ENCODE measurements at regions not wholly inside any gene's neighbourhood (a gene's known extent, or its start where the extent isn't known, plus 50 kb on each side); places are given as distances from the start of the nearest gene placed in this dataset.

DNA sequence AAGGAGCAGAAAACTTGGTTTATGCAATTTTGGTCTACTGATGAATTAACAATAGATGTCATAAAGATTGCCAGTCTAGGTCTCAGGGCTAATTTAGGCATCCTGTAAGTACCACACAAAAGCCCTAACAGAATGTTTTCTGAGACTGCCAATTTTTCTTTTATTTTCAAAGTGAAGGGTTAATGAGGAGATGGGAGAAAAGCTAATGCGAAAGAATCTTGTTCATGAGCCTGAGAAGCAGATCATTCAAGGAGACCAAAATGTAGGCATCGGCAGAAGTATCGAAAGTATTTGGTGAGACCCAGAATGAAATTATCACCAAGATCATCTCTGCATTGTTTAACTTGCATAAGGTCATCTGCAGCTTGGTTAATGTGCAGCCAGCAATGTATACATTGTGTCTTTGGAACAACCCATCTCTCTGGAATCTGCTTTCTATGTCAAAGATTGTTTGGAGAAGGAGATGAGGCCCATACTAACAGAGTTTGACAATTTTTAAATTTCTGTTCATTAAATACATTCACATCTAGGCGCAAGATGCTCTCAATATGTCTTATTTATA, 163.3 kb upstream of the GLI3 start:
- Histone ChIP-seq H3K9me3 (no peaks in the 10 kb centered on the region), H2AFZ (ENCODE audit: low read depth) (no peak overlapping the region), H3K9ac (no peak overlapping the region), H3K27ac (ENCODE audit: low read depth in 2 of 2, low read length in 1 of 2) (no peak overlapping the region), H3K9me2 (no peaks in the 10 kb centered on the region), H3K27me3 (ENCODE audit: insufficient read depth) (peaks cover 12% of the 10 kb centered on the region; the same call in 1 of the 2 replicates), H3K36me3 (replicated peaks in 1 of 2; ENCODE audit: control insufficient read depth in 1 of 2, insufficient read depth in 2 of 2, low read length in 1 of 2) (no peaks in the 10 kb centered on the region), H3K4me1 (ENCODE audit: control insufficient read depth in 1 of 2, insufficient read depth in 2 of 2, low read depth in 1 of 2, low read length in 1 of 2) (no peaks in the 10 kb centered on the region), H3K4me3 (ENCODE audit: low read depth in 2 of 2, low read length in 1 of 2) (no peak overlapping the region), H3K4me2 (no peak overlapping the region), H4K20me1 (ENCODE audit: insufficient read depth) (no peaks in the 10 kb centered on the region), H3K79me2 (ENCODE audit: insufficient read depth) (no peaks in the 10 kb centered on the region), H3F3A (replicated peaks; ENCODE audit: insufficient read depth) (no peaks in the 10 kb centered on the region)
- no peak for DNase-seq
- WGBS (ENCODE audit: low lambda C conversion rate), result 10% methylated on average over 4 of the region's 4 CpGs
- ChIA-PET POLR2A (no interaction called here), CTCF (no interaction called here)
- TF ChIP-seq MEF2A (IDR thresholded peaks at IDR 0.05; ENCODE audit: borderline replicate concordance, low read depth) (no peak), RAD21 (IDR thresholded peaks at IDR 0.05; ENCODE audit: low read length) (no peak), RCOR1 (IDR thresholded peaks at IDR 0.05; ENCODE audit: low read length) (no peak), YY1 (IDR thresholded peaks at IDR 0.05; ENCODE audit: low read depth) (no peak), CHD2 (IDR thresholded peaks at IDR 0.05; ENCODE audit: low read length, partially characterized antibody) (no peak)
- TF ChIP-seq, protein P1, sequence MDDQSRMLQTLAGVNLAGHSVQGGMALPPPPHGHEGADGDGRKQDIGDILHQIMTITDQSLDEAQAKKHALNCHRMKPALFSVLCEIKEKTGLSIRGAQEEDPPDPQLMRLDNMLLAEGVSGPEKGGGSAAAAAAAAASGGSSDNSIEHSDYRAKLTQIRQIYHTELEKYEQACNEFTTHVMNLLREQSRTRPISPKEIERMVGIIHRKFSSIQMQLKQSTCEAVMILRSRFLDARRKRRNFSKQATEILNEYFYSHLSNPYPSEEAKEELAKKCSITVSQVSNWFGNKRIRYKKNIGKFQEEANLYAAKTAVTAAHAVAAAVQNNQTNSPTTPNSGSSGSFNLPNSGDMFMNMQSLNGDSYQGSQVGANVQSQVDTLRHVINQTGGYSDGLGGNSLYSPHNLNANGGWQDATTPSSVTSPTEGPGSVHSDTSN (IDR thresholded peaks at IDR 0.05), result no peak
- TF ChIP-seq, protein P2, sequence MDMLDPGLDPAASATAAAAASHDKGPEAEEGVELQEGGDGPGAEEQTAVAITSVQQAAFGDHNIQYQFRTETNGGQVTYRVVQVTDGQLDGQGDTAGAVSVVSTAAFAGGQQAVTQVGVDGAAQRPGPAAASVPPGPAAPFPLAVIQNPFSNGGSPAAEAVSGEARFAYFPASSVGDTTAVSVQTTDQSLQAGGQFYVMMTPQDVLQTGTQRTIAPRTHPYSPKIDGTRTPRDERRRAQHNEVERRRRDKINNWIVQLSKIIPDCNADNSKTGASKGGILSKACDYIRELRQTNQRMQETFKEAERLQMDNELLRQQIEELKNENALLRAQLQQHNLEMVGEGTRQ (IDR thresholded peaks at IDR 0.05; ENCODE audit: borderline replicate concordance, low read depth, low read length), result no peak

DNA sequence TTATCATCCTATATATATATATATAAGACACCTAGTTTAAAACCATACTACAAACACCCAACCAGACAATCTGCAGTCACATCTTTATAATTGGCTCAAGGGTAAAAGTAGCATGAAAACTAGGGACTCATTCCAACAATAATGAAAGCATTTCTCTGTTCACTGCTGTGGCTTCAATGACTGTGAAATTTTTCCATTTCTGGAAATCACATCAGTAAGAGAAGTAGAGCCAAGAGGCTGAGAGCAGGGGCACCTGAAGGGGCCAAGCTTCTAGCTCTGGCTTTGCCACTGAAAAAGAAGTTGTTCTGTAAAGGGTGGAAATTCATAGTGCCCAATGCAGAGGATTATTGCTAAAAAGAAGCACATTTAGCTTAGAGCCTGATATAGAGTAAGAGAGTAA, 158.6 kb upstream of the GLI3 start:
- DNase-seq, result no peak
- CTCF ChIA-PET, result interaction anchor here (1.2 kb wide), 1 partner anchor 14 kb away, joined by 4 read pairs; no protein-coding TSS in a partner anchor
- no peak overlapping the region for H3K9ac ChIP-seq

More for the DNA sequence above, 158.6 kb upstream of the GLI3 start:
- Histone ChIP-seq H3K27ac (ENCODE audit: low read depth in 2 of 2, low read length in 1 of 2) (no peak overlapping the region), H4K20me1 (ENCODE audit: insufficient read depth) (no peaks in the 10 kb centered on the region), H3K79me2 (ENCODE audit: insufficient read depth) (no peaks in the 10 kb centered on the region), H3K36me3 (replicated peaks in 1 of 2; ENCODE audit: control insufficient read depth in 1 of 2, insufficient read depth in 2 of 2, low read length in 1 of 2) (no peaks in the 10 kb centered on the region), H3K9me2 (no peaks in the 10 kb centered on the region), H3K4me1 (ENCODE audit: control insufficient read depth in 1 of 2, insufficient read depth in 2 of 2, low read depth in 1 of 2, low read length in 1 of 2) (no peaks in the 10 kb centered on the region), H3F3A (replicated peaks; ENCODE audit: insufficient read depth) (no peaks in the 10 kb centered on the region), H3K4me3 (ENCODE audit: low read depth in 2 of 2, low read length in 1 of 2) (no peak overlapping the region), H2AFZ (ENCODE audit: low read depth) (no peak overlapping the region), H3K9me3 (no peaks in the 10 kb centered on the region), H3K27me3 (ENCODE audit: insufficient read depth) (peaks cover 15% of the 10 kb centered on the region; the same call in 1 of the 2 replicates), H3K4me2 (no peak overlapping the region)
- POLR2A ChIA-PET, result no interaction called here
- no peak for TF ChIP-seq IRF3 (IDR thresholded peaks at IDR 0.05; ENCODE audit: low read depth, low read length)
- TF ChIP-seq, protein P1 (IDR thresholded peaks at IDR 0.05), result no peak
- no peak for TF ChIP-seq FOXJ3 (CRISPR knock-in tag; IDR thresholded peaks at IDR 0.05)
- no peak for TF ChIP-seq YY1 (IDR thresholded peaks at IDR 0.05; ENCODE audit: low read depth)
- no peak for TF ChIP-seq TAF1 (IDR thresholded peaks at IDR 0.05; ENCODE audit: borderline replicate concordance, low read depth, low read length)
- no peak for TF ChIP-seq GATA2 (CRISPR knock-in tag; IDR thresholded peaks at IDR 0.05)
- no peak for TF ChIP-seq RFX5 (IDR thresholded peaks at IDR 0.05; ENCODE audit: low read length)
- TF ChIP-seq TEAD4 (IDR thresholded peaks at IDR 0.05; ENCODE audit: borderline replicate concordance, insufficient read depth), result no peak
- TF ChIP-seq FOSL2 (IDR thresholded peaks at IDR 0.05; ENCODE audit: borderline replicate concordance, low read depth), result no peak

All from SK-N-SH (cell line).